ENCODE measurements at regions not wholly inside any gene's neighbourhood (a gene's known extent, or its start where the extent isn't known, plus 50 kb on each side); places are given as distances from the start of the nearest gene placed in this dataset.

GRCh38 chr13:55302568-55302967 is 1838.2 kb upstream of the PRR20A start:
- Histone ChIP-seq H3K4me3 (no peak overlapping the region), H3K36me3 (no peaks in the 10 kb centered on the region), H3K9me3 (peaks cover 0 to 9% (median 0%) of the 10 kb centered on the region in 12 donors), H3K27ac (no peak overlapping the region), H3K4me1 (no peaks in the 10 kb centered on the region), H3K27me3 (no peaks in the 10 kb centered on the region)
- TF ChIP-seq POLR2A (IDR thresholded peaks at IDR 0.05) (no peak), CTCF (IDR thresholded peaks at IDR 0.05) (no peak)
- 81 to 87% (median 83%) methylated on average over 3 of the region's 3 CpGs for WGBS, 4 donors
- ATAC-seq (no peak), DNase-seq (no peak)
- intact Hi-C loops (cut with DNase I) = no loop called here

DNA sequence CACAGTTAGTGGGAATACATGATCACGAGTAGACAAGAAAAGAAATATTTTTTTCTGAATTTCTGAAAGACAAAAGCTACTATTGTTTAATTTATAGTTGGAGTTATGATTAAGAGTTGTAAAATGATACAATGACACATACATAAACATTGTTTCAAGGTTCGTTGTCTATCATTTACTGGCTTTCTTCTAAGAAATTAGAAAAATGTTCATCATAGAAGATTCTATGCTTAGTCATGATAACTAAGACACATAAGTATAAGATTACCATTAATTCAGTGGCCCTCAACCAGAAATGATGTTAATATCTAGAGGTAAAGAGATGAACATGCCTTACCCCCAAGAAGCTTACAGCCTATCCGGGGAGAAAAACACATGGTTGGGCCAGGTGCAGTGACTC is 1832.8 kb upstream of the PRR20A start:
- no peak overlapping the region for H3K27ac ChIP-seq
- no peak for DNase-seq
- H3K4me3 ChIP-seq = no peak overlapping the region
- intact Hi-C loops (cut with DNase I) = no loop called here
- no peak for ATAC-seq
- no peak for TF ChIP-seq CTCF (IDR thresholded peaks at IDR 0.05)
- TF ChIP-seq POLR2A (IDR thresholded peaks at IDR 0.05) = no peak
- H3K4me1 ChIP-seq = no peaks in the 10 kb centered on the region
- H3K9me3 ChIP-seq = no peaks in the 10 kb centered on the region
- no peaks in the 10 kb centered on the region for H3K27me3 ChIP-seq
- H3K36me3 ChIP-seq = no peaks in the 10 kb centered on the region
- WGBS, 4 donors = 76 to 84% (median 81%) methylated on average over 3 of the region's 3 CpGs

- peaks cover 0 to 8% (median 0%) of the 10 kb centered on the region in 12 donors for H3K9me3 ChIP-seq
- WGBS, 4 donors = 67 to 83% (median 75%) methylated on average over 3 of the region's 3 CpGs
- intact Hi-C loops (cut with DNase I) = no loop called here
- DNase-seq (no peak), ATAC-seq (no peak)
- no peak for TF ChIP-seq POLR2A (IDR thresholded peaks at IDR 0.05)
- no peak for TF ChIP-seq CTCF (IDR thresholded peaks at IDR 0.05)
- no peaks in the 10 kb centered on the region for H3K27me3 ChIP-seq
- no peaks in the 10 kb centered on the region for H3K4me1 ChIP-seq
- H3K4me3 ChIP-seq = no peak overlapping the region
- no peak overlapping the region for H3K27ac ChIP-seq
- H3K36me3 ChIP-seq = no peaks in the 10 kb centered on the region
These were observed 1798.8 kb upstream of the PRR20A start for GRCh38 chr13:55341891-55342290.

DNA sequence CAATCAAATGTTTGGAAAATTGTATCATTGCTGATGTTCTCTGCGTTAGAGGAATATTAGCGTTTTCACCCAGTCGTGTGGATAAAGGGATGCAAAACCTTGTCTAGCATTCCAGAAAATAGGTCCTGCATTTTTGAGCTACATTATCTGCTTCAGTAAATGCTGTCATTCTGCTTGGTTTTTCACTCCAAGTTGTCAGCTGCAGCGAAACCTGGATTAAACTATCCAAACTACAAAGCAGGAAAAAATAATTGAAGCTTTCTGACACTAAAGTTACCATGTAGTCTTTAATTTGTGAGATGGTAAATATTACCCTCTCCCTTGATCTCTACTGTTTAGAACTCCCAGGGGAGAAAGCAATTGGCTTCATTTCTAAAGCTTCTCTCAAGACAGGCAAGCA is 1795.5 kb upstream of the PRR20A start:
- DNase-seq = no peak
- intact Hi-C loops (cut with DNase I) = no loop called here
- 63 to 69% (median 69%) methylated on average over 4 of the region's 4 CpGs for WGBS, 4 donors
- Histone ChIP-seq H3K4me3 (no peak overlapping the region), H3K27me3 (no peaks in the 10 kb centered on the region), H3K4me1 (no peaks in the 10 kb centered on the region), H3K36me3 (no peaks in the 10 kb centered on the region), H3K27ac (no peak overlapping the region), H3K9me3 (peaks cover 0 to 13% (median 0%) of the 10 kb centered on the region in 12 donors)
- TF ChIP-seq CTCF (IDR thresholded peaks at IDR 0.05) (no peak), POLR2A (IDR thresholded peaks at IDR 0.05) (no peak)
- ATAC-seq = no peak

All from heart left ventricle (tissue), 16 donors.